ENCODE measurements at regions not wholly inside any gene's neighbourhood (a gene's known extent, or its start where the extent isn't known, plus 50 kb on each side); places are given as distances from the start of the nearest gene placed in this dataset.

DNA sequence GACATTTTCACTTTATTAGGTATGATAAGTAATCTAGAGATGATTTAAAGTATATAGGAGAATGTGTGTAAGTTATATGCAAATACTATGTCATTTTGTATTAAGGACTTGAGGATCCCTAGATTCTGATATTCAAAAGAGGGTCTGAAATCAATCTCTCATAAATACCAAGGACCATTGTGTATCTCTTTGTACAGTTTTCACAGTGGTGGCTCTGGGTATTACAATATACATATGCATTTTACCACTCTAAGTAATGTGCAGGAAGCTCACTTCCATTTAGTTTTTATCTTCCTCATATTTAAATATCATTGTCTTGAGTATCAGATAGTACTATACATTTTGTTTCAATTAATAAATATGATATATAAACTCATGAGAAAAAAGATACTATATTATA lies 862.6 kb upstream of the PCDH20 start:
- TF ChIP-seq, protein P1, sequence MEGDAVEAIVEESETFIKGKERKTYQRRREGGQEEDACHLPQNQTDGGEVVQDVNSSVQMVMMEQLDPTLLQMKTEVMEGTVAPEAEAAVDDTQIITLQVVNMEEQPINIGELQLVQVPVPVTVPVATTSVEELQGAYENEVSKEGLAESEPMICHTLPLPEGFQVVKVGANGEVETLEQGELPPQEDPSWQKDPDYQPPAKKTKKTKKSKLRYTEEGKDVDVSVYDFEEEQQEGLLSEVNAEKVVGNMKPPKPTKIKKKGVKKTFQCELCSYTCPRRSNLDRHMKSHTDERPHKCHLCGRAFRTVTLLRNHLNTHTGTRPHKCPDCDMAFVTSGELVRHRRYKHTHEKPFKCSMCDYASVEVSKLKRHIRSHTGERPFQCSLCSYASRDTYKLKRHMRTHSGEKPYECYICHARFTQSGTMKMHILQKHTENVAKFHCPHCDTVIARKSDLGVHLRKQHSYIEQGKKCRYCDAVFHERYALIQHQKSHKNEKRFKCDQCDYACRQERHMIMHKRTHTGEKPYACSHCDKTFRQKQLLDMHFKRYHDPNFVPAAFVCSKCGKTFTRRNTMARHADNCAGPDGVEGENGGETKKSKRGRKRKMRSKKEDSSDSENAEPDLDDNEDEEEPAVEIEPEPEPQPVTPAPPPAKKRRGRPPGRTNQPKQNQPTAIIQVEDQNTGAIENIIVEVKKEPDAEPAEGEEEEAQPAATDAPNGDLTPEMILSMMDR (IDR thresholded peaks at IDR 0.05), result no peak
- no peak for TF ChIP-seq POLR2A (IDR thresholded peaks at IDR 0.05)
